ENCODE measurements at regions not wholly inside any gene's neighbourhood (a gene's known extent, or its start where the extent isn't known, plus 50 kb on each side); places are given as distances from the start of the nearest gene placed in this dataset.
"Not testable (repeated sequence)": the region's sequence is repeated elsewhere in the genome, so short reads cannot be mapped to it uniquely, and the experiment has no call there.

DNA sequence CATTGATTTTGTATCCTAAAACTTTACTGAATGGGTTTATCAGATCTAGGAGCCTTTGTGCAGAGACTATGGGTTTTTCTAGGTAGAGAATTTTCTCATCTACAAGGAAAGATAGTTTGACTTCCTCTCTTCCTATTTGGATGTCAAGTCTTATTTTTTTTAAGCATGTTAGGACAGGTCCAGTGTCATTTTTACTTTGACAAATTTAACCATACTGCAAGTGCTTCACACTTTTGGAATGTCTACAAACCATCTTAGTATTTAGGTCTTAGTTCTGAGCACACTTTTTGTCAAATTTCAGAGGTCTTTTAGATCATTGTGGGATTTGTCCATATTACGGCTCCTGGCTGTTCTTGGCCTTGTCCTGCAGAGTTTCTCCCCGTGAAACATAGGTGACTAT lies 715.2 kb upstream of the RAG2 start:
- Mint-ChIP-seq H3K36me3 (ENCODE audit: low read depth) (no peaks in the 10 kb centered on the region), H3K4me3 (no peak overlapping the region)
- no peak for DNase-seq

DNA sequence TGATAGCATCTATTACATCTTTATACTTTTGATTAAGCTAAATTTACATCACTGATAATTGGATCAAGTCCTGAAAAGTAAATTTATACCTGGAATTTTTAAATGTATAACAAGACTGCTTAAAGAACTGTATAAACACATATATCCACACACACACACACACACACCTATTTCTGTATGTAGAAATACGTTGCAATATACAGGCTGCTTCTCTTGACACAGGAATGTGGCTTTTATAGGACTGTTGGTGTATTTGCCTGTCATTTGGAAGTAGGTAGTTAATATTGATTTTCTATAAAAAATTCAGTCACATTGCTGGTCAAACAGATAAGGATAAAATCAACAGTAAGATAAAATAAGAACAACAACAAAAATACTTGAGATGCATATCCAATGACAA lies 708.5 kb upstream of the RAG2 start:
- Mint-ChIP-seq H3K36me3 (ENCODE audit: low read depth) (no peaks in the 10 kb centered on the region), H3K4me3 (no peak overlapping the region)

More for the DNA sequence above, 715.2 kb upstream of the RAG2 start:
- TF ChIP-seq, protein P1, sequence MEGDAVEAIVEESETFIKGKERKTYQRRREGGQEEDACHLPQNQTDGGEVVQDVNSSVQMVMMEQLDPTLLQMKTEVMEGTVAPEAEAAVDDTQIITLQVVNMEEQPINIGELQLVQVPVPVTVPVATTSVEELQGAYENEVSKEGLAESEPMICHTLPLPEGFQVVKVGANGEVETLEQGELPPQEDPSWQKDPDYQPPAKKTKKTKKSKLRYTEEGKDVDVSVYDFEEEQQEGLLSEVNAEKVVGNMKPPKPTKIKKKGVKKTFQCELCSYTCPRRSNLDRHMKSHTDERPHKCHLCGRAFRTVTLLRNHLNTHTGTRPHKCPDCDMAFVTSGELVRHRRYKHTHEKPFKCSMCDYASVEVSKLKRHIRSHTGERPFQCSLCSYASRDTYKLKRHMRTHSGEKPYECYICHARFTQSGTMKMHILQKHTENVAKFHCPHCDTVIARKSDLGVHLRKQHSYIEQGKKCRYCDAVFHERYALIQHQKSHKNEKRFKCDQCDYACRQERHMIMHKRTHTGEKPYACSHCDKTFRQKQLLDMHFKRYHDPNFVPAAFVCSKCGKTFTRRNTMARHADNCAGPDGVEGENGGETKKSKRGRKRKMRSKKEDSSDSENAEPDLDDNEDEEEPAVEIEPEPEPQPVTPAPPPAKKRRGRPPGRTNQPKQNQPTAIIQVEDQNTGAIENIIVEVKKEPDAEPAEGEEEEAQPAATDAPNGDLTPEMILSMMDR (IDR thresholded peaks at IDR 0.05), result no peak
- no peaks in the 10 kb centered on the region for H3K27me3 Mint-ChIP-seq (ENCODE audit: low read depth, poor library complexity)
- peaks cover 4% of the 10 kb centered on the region for H3K9me3 Mint-ChIP-seq
- H3K4me1 Mint-ChIP-seq, result no peaks in the 10 kb centered on the region
- H3K27ac Mint-ChIP-seq, result no peak overlapping the region

GRCh38 chr11:37301405-37301804 lies 703.4 kb upstream of the RAG2 start:
- H3K36me3 Mint-ChIP-seq (ENCODE audit: low read depth); H3K27me3 Mint-ChIP-seq (ENCODE audit: low read depth, poor library complexity); DNase-seq; H3K4me1 Mint-ChIP-seq; H3K27ac Mint-ChIP-seq; H3K4me3 Mint-ChIP-seq: not testable (repeated sequence)
- peaks cover 34% of the 10 kb centered on the region for H3K9me3 Mint-ChIP-seq

More for the DNA sequence above, 708.5 kb upstream of the RAG2 start:
- DNase-seq, result no peak
- Mint-ChIP-seq H3K4me1 (no peaks in the 10 kb centered on the region), H3K27me3 (ENCODE audit: low read depth, poor library complexity) (no peaks in the 10 kb centered on the region), H3K27ac (no peak overlapping the region), H3K9me3 (peaks cover 18% of the 10 kb centered on the region)
- TF ChIP-seq, protein P1 (IDR thresholded peaks at IDR 0.05), result no peak

DNA sequence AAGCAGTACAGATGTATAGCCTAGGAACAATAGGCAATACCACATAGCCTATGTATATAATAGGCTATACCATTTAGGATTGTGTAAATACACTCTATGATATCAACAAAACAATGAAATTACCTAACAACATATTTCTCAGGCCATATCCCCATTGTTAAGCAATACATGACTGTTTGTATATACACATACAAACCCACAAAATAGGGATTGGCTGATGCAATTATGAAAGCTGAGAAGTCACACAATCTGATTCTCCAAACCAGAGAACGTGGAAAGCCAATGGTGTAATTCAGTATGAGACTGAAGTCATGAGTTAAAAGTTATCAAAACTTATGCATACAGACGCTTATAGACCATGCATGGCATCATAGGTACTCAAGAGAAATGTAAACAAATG lies 700.1 kb upstream of the RAG2 start:
- Mint-ChIP-seq H3K4me3 (no peak overlapping the region), H3K27ac (no peak overlapping the region), H3K4me1 (no peaks in the 10 kb centered on the region), H3K9me3 (peaks cover 35% of the 10 kb centered on the region), H3K27me3 (ENCODE audit: low read depth, poor library complexity) (no peaks in the 10 kb centered on the region), H3K36me3 (ENCODE audit: low read depth) (no peaks in the 10 kb centered on the region)
- TF ChIP-seq, protein P1 (IDR thresholded peaks at IDR 0.05), result no peak
- DNase-seq, result no peak

- Mint-ChIP-seq H3K27me3 (ENCODE audit: low read depth, poor library complexity) (peaks cover 2% of the 10 kb centered on the region), H3K9me3 (no peaks in the 10 kb centered on the region), H3K4me1 (no peaks in the 10 kb centered on the region), H3K36me3 (ENCODE audit: low read depth) (no peaks in the 10 kb centered on the region), H3K4me3 (no peak overlapping the region), H3K27ac (peak overlapping the region; percentile 1)
- TF ChIP-seq, protein P1 (IDR thresholded peaks at IDR 0.05), result no peak
- no peak for DNase-seq
These were observed 688.9 kb upstream of the RAG2 start for GRCh38 chr11:37286890-37287289.

GRCh38 chr11:37282367-37282766 lies 684.3 kb upstream of the RAG2 start:
- Mint-ChIP-seq H3K4me1 (peaks cover 34% of the 10 kb centered on the region), H3K4me3 (no peak overlapping the region), H3K27ac (no peak overlapping the region), H3K27me3 (ENCODE audit: low read depth, poor library complexity) (peaks cover 2% of the 10 kb centered on the region), H3K9me3 (peaks cover 3% of the 10 kb centered on the region), H3K36me3 (ENCODE audit: low read depth) (no peaks in the 10 kb centered on the region)
- no peak for DNase-seq
- TF ChIP-seq, protein P1 (IDR thresholded peaks at IDR 0.05), result no peak
